GM18907 (cell line): ENCODE measurements at regions not wholly inside any gene's neighbourhood (a gene's known extent, or its start where the extent isn't known, plus 50 kb on each side); places are given as distances from the start of the nearest gene placed in this dataset.

ENCODE experiments used
- ATAC-seq: cut with Tn5 transposase; IDR thresholded peaks from one replicate; pipeline ENCODE4 v1.9.1; 2021; ENCODE audit warnings: mild to moderate bottlenecking, moderate library complexity; ENCODE audit not compliant: unreplicated experiment

GRCh38 chr11:95717314-95717713 is 72.3 kb downstream of the FAM76B start:
- ATAC-seq: no peak

- peak; percentile 8 for ATAC-seq
Measured at GRCh38 chr11:95716266-95716665, 73.3 kb downstream of the FAM76B start.

GRCh38 chr11:95715777-95716241 is 73.8 kb downstream of the FAM76B start:
- peak; percentile 83 for ATAC-seq

GRCh38 chr11:95714843-95715776 is 74.5 kb downstream of the FAM76B start:
- ATAC-seq: peak; percentile 33

- no peak for ATAC-seq
Measured at GRCh38 chr11:95713428-95713827, 76.2 kb downstream of the FAM76B start.

GRCh38 chr11:95711945-95712221 is 77.7 kb downstream of the FAM76B start:
- ATAC-seq: no peak

- peak; percentile 52 for ATAC-seq
Measured at GRCh38 chr11:95711162-95711944, 78.2 kb downstream of the FAM76B start.

- no peak for ATAC-seq
Measured at GRCh38 chr11:95708681-95709080, 80.9 kb downstream of the FAM76B start.

GRCh38 chr11:95706974-95707387 is 82.6 kb downstream of the FAM76B start:
- no peak for ATAC-seq

- peak; percentile 84 for ATAC-seq
Measured at GRCh38 chr11:95705485-95706124, 84.0 kb downstream of the FAM76B start.

GRCh38 chr11:95704865-95705264 is 84.7 kb downstream of the FAM76B start:
- no peak for ATAC-seq

- ATAC-seq: peak; percentile 45
Measured at GRCh38 chr11:95703049-95703448, 86.5 kb downstream of the FAM76B start.

- no peak for ATAC-seq
Measured at GRCh38 chr11:95702526-95702925, 87.1 kb downstream of the FAM76B start.

- ATAC-seq: peak; percentile 40
Measured at GRCh38 chr11:95700471-95700817, 89.1 kb downstream of the FAM76B start.

GRCh38 chr11:95699631-95700470 is 89.7 kb downstream of the FAM76B start:
- peak; percentile 46 for ATAC-seq

- no peak for ATAC-seq
Measured at GRCh38 chr11:95698676-95699557, 90.7 kb downstream of the FAM76B start.

- no peak for ATAC-seq
Measured at GRCh38 chr11:95697614-95698408, 91.8 kb downstream of the FAM76B start.

- ATAC-seq: no peak
Measured at GRCh38 chr11:95695181-95695580, 94.4 kb downstream of the FAM76B start.

GRCh38 chr11:95693298-95693697 is 96.3 kb downstream of the FAM76B start:
- no peak for ATAC-seq
